HEK293T (cell line): ENCODE measurements at regions not wholly inside any gene's neighbourhood (a gene's known extent, or its start where the extent isn't known, plus 50 kb on each side); places are given as distances from the start of the nearest gene placed in this dataset.

Source experiments
- LEF1 ChIP-seq: fragments of 450-650 bp; IDR thresholded peaks from 2 replicates; pipeline ENCODE4 v1.6.1; 2017; ENCODE audit warnings: mild to moderate bottlenecking, borderline replicate concordance
- NFRKB ChIP-seq: fragments of 450-650 bp; IDR thresholded peaks from 2 replicates; pipeline ENCODE4 v1.6.1; 2016; ENCODE audit warnings: mild to moderate bottlenecking, moderate library complexity
- SP1 ChIP-seq: fragments of 450-650 bp; IDR thresholded peaks from 2 replicates; pipeline ENCODE4 v1.6.1; 2017
- SUZ12 ChIP-seq: fragments of 450-650 bp; IDR thresholded peaks from 2 replicates; pipeline ENCODE4 v1.6.1; 2016; ENCODE audit warnings: mild to moderate bottlenecking

GRCh38 chr15:47352217-47352616, 365.1 kb upstream of the SEMA6D start:
- TF ChIP-seq SUZ12 (no peak), SP1 (no peak), LEF1 (no peak), NFRKB (no peak)
